ENCODE measurements at regions not wholly inside any gene's neighbourhood (a gene's known extent, or its start where the extent isn't known, plus 50 kb on each side); places are given as distances from the start of the nearest gene placed in this dataset.

DNA sequence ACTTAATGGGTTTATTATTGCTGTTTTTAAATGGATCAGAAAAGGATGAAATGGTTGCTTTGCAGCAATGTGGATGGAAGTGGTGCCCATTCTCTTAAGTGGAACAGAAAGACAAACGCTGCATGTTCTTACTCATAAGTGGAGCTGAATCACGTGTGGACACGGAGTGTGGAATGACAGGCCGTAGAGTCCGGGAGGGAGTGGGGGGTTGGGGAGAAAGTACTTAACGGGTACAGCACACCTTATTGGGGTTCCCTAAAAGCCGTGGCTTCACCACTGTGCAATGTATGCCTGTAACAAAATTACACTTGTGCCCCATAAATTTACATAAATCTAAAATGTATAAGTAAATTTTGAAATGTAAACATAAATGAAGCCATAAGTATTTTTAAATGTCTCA lies 64.0 kb upstream of the CTDP1 start:
- no peak for DNase-seq (ENCODE audit: low spot score in 2 of 2)
- no peaks in the 10 kb centered on the region for H3K4me1 ChIP-seq
- no peak for TF ChIP-seq POLR2AphosphoS5 (IDR thresholded peaks at IDR 0.05)
- TF ChIP-seq, protein P1, sequence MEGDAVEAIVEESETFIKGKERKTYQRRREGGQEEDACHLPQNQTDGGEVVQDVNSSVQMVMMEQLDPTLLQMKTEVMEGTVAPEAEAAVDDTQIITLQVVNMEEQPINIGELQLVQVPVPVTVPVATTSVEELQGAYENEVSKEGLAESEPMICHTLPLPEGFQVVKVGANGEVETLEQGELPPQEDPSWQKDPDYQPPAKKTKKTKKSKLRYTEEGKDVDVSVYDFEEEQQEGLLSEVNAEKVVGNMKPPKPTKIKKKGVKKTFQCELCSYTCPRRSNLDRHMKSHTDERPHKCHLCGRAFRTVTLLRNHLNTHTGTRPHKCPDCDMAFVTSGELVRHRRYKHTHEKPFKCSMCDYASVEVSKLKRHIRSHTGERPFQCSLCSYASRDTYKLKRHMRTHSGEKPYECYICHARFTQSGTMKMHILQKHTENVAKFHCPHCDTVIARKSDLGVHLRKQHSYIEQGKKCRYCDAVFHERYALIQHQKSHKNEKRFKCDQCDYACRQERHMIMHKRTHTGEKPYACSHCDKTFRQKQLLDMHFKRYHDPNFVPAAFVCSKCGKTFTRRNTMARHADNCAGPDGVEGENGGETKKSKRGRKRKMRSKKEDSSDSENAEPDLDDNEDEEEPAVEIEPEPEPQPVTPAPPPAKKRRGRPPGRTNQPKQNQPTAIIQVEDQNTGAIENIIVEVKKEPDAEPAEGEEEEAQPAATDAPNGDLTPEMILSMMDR (IDR thresholded peaks at IDR 0.05): no peak
- no peak for TF ChIP-seq POLR2A (IDR thresholded peaks at IDR 0.05)
- H3K27me3 ChIP-seq: no peaks in the 10 kb centered on the region
- H3K4me3 ChIP-seq: no peak overlapping the region
- no peak overlapping the region for H3K27ac ChIP-seq
- no peaks in the 10 kb centered on the region for H3K36me3 ChIP-seq
- intact Hi-C loops (cut with DNase I; ENCODE audit: low total_unique reads): no loop called here
- no peaks in the 10 kb centered on the region for H3K9me3 ChIP-seq

DNA sequence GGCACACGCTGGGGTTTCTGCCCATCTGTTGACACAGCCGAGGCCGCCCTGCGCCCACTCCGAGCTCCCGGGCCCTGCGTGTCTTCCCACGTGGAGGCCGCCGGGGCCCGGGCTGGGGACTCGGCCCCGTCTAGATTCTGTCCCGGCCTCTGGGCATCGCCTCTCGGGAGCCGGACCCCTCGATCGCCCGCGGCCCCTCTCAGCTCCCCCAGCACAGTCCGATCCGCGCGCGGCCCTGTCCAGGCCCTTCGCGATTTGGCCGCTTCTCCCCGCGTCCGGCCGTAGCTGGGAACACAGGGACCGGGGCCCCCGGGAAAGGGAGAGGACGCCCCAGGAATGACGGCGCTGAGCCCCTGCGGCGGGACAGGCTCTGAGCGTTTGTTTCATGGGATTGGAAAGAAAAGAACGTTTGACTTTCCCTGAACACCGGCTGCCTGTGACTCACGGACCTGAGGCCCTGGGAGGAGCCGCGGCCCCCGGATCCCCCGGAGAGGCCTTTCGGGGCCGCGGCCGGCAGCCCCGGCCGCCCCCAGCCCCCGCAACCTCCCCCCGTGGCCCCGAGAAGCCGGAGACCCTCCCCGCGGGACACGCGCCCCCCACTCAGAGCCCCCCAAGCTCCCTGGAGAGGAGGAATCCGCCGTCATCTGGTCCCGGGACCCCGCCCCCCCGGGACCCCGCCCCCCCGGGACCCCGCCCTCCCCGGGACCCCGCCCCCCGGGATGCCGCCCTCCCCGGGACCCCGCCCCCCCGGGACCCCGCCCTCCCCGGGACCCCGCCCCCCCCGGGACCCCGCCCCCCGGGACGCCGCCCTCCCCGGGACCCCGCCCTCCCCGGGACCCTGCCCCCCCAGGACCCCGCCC lies 62.7 kb upstream of the CTDP1 start:
- TF ChIP-seq, protein P1 (IDR thresholded peaks at IDR 0.05): no peak
- TF ChIP-seq POLR2A (IDR thresholded peaks at IDR 0.05) (no peak), POLR2AphosphoS5 (IDR thresholded peaks at IDR 0.05) (no peak)
- intact Hi-C loops (cut with DNase I; ENCODE audit: low total_unique reads): no loop called here
- H3K27me3 ChIP-seq: no peaks in the 10 kb centered on the region
- H3K9me3 ChIP-seq: no peaks in the 10 kb centered on the region
- peak overlapping the region; percentile 25 to 54 (median 49) for H3K4me3 ChIP-seq
- no peak for DNase-seq (ENCODE audit: low spot score in 2 of 2)
- no peaks in the 10 kb centered on the region for H3K4me1 ChIP-seq
- no peak overlapping the region for H3K27ac ChIP-seq
- no peaks in the 10 kb centered on the region for H3K36me3 ChIP-seq

DNA sequence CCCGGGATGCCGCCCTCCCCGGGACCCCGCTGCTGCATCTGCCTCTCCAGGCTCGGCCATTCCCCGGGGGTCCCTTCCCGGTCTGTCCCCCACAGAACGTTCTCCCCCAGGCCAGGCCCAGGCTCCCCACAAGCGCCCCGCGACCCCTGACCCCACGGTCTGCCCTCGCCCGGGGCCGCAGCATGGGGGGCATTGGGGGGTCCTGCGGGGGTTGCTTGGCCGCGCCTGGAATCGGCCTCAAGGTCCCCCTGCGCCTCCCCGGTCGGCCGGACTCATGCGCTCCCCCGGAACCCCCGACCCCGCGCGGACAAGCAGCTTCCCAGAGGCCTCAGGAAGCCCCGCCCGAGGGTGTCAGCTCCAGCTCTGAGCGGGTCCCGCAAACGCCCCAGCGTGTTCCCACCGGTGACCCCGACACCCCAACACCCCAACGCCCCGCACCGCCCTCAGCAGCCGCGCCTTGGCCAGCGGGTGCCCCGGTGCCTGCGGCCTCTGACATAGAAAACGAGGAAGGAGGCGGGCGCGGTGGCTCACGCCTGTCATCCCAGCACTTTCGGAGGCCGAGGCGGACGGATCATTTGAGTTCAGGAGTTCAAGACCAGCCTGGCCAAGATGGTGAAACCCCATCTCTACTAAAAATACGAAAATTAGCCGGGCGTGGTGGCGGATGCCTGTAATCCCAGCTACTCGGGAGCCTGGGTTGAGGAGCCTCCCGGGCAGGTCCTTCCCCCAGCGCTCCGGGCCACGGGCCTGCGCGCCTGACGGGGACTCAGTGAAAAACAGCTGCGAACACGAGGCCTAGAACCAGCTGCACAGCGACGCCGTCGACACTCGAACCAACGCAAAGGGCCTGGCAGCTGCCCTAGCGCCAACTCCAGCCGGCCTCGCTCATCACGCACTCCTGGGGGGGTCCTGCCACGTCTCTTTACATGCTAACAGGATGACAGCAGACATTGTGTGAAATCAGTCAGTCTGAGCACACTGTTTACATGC lies 61.8 kb upstream of the CTDP1 start:
- Histone ChIP-seq H3K4me3 (no peak overlapping the region), H3K36me3 (no peaks in the 10 kb centered on the region), H3K9me3 (no peaks in the 10 kb centered on the region), H3K27ac (no peak overlapping the region), H3K4me1 (no peaks in the 10 kb centered on the region), H3K27me3 (no peaks in the 10 kb centered on the region)
- TF ChIP-seq POLR2A (IDR thresholded peaks at IDR 0.05) (no peak), POLR2AphosphoS5 (IDR thresholded peaks at IDR 0.05) (no peak)
- TF ChIP-seq, protein P1 (IDR thresholded peaks at IDR 0.05): no peak
- no peak for DNase-seq (ENCODE audit: low spot score in 2 of 2)
- intact Hi-C loops (cut with DNase I; ENCODE audit: low total_unique reads): no loop called here

DNA sequence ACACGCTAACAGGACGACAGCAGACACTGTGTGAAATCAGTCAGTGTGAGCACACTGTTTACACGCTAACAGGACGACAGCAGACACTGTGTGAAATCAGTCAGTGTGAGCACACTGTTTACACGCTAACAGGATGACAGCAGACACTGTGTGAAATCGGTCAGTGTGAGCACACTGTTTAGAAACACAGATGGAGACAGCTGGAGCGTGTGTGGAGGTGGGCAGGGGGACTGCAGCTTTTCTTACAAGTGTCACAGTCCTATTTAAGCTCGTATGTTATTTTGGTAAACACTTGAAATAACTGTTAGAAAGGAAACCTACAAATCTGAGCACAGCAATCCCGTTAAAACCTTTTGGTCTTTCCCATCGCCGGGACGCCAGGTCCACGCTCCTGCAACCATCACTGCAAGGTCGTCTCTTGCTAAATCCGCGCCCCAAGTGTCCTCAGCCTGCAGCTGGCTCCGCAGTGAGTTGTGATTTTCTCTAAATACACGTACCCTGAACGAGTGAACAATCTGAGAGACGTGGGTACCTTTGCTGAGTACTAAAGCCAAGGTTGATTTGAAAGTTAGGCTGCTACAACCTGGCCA lies 58.9 kb upstream of the CTDP1 start:
- no peak for DNase-seq (ENCODE audit: low spot score in 2 of 2)
- Histone ChIP-seq H3K27me3 (no peaks in the 10 kb centered on the region), H3K4me3 (no peak overlapping the region), H3K36me3 (no peaks in the 10 kb centered on the region), H3K27ac (no peak overlapping the region), H3K4me1 (no peaks in the 10 kb centered on the region), H3K9me3 (no peaks in the 10 kb centered on the region)
- intact Hi-C loops (cut with DNase I; ENCODE audit: low total_unique reads): no loop called here
- TF ChIP-seq POLR2AphosphoS5 (IDR thresholded peaks at IDR 0.05) (no peak), POLR2A (IDR thresholded peaks at IDR 0.05) (no peak)
- TF ChIP-seq, protein P1 (IDR thresholded peaks at IDR 0.05): no peak

All from breast epithelium (tissue), 4 donors.